HG03521 (cell line): ENCODE measurements at regions not wholly inside any gene's neighbourhood (a gene's known extent, or its start where the extent isn't known, plus 50 kb on each side); places are given as distances from the start of the nearest gene placed in this dataset.
"Not testable (repeated sequence)": the region's sequence is repeated elsewhere in the genome, so short reads cannot be mapped to it uniquely, and the experiment has no call there.

ENCODE experiments used
- ATAC-seq: cut with Tn5 transposase; IDR thresholded peaks from one replicate; pipeline ENCODE4 v1.9.1; 2021; ENCODE audit warnings: mild to moderate bottlenecking, moderate library complexity; ENCODE audit not compliant: unreplicated experiment

GRCh38 chr4:30869387-30869786 is 149.2 kb downstream of the PCDH7 start:
- not testable (repeated sequence) for ATAC-seq

- no peak for ATAC-seq
Observed at GRCh38 chr4:30870513-30870912, 150.3 kb downstream of the PCDH7 start.

DNA sequence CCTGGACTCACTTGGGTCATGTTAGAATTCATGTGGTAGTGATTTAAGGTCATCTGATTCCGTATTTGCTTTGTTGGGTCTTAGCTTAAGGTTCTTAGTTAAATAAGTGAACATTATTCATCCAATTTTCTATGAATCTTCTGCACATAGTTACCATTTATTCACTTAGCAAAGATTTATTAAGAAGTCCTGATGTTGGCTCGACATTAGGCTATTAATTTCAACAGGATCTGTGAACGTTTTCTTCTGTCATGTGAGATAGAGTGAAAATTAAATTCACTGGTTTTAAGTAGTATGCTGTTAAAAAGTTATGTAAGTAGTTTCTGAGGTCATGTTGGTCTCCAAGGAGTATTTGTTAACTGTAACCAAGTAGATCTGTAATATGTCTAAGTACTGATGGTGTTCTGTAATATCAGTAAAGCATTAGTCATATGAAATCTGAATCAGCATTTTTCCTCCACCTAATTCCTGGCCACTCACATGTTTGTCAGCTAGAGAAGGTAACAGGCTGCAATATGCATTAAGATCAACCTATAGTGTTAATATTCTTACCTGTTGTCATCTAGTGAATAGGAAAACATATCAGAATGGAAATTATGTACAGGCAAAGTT is 155.6 kb downstream of the PCDH7 start:
- no peak for ATAC-seq

- no peak for ATAC-seq
Observed at GRCh38 chr4:30879855-30880598, 159.9 kb downstream of the PCDH7 start.

GRCh38 chr4:30881985-30882384 is 161.8 kb downstream of the PCDH7 start:
- no peak for ATAC-seq

GRCh38 chr4:30882443-30882842 is 162.3 kb downstream of the PCDH7 start:
- ATAC-seq, result no peak

DNA sequence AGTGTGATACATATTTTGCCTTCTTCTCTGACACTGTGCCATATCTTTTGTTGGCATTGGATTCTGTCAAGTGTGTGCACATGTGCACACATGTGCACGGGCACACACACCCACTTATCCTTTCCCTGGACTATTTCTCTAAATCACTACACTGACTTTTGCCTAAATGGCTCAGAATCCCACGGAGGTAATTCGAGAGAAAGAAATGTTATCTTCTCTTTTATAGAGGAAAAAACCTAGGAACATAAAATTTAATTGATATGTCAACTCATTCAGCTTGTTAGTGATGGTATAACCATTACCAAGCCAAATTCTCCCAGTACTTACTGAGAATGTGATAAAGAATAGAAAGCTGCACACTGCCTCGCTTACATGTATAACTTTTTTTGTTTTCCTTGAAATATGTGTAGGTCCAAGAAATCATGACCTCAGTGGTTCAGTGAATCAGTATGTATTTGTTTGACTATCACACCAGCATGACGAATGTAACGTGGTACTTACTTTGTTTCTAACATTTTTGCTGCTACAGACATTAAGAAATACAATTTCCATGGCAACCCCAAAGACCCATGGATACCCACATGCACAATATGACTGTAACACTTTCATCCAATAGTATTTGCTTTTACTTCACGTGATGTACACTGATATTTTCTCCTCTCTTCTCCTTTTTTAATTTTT is 163.0 kb downstream of the PCDH7 start:
- no peak for ATAC-seq

GRCh38 chr4:30901461-30902451 is 181.6 kb downstream of the PCDH7 start:
- no peak for ATAC-seq

DNA sequence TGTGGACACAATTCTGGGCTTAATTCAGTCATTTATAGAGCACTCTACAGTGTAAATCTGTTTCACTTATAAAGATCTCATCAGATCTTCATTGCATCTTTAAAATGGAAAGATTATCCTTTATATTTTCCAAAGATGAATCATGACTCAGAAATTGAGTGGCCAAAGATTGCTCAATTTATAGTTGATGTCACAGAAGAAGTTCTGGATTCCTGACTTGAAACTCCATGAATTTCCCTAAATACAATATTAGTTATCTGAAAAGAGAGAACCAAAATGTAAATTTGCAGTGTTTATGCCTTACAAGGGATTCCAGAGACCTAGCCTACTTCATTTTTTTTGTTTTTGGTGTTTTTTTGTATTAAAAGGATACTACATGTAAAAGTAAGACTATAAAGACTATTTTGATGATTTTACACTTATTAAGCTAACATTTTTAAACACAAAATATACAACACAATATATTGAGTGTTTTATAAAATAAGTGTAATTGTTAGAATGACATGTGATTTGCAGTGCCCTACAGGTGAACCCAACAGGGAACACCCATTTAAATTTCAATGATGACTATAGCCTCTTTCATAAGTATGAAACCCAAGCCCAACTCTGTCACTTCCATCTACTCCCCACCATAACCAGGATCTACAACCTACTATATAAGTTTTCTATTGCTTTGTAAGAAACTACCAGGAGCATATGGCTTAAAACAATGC is 183.5 kb downstream of the PCDH7 start:
- no peak for ATAC-seq

DNA sequence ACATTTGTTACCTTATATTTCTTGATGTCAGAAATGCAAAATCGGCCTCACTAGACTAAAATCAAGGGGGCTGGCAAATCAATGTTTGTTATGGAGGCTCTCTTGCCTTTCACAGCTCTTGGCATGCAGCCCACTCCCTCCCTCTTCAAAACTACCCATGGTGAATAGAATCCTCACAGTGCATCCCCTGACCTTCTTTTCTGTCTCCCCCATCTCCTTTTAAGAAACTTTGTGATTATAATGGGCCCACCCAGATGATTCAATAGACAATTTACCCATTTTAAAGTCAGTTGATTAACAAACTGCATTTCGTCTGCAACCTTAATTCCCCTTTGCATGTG is 184.0 kb downstream of the PCDH7 start:
- ATAC-seq, result no peak

DNA sequence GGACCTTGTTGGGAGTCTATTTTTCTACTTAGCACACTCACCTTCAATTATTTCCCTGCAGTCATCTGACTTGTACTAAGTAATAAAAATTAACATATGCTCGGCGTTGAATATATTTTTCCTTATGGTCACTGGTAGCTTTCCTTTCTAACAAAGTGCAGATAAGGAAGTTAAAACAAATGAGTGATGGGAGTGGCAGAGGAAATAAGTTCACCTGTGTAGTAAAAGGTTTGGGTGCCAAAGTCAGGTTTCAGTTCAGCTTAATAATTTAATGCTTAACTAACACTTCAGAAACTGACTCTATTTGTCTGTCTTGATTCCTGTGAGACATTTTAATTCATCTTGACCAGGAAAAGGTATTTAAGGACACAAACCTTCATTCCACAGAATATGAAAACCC is 184.4 kb downstream of the PCDH7 start:
- no peak for ATAC-seq

DNA sequence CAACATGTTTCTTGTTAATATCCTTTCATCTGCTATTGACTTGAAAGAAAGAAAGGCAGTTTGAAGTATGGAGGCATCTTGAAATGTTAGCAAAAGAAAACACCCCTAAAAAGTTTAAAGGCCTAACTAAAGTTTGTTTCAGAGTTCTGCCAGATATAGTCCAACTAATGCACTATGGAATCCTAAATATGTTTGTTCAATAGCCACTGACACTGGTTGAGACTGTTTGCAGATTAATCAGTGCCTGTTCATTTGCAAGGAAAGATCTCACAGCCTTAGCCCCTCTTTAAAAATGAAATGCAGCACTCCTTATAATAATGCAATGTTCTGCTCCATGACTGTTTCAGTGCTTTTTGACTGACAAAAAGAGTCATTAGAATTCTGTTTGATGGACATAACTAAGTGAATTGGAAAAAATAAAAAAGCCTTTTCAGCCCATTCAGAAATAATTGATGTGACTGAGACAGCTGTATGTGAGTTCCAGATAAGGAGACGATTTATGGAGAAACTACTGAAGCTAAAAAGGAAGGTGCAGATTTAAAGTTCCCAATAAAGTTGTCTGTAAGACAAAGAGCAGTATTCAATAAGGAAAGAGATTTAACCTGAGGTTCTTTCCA is 192.0 kb downstream of the PCDH7 start:
- no peak for ATAC-seq

- ATAC-seq, result no peak
Observed at GRCh38 chr4:30916337-30917274, 196.4 kb downstream of the PCDH7 start.

DNA sequence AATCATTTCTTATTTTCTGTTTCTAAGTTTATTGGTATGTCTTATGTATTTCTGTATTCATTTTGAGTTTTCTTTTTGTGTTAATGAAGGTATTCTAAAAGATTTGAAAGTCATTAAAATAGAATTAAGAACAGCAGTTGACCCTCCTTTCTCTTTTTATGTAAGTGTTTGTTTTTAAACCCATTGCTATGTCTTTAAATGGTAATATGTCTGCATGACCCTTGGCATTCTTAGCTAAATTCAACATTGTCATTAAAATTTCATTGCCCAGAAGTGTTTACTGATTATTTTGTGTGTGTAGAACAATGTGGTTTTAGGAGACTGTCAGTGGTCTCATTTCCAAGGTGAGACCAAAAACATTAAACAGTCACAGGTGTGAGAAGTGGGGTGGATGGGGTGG is 197.8 kb downstream of the PCDH7 start:
- no peak for ATAC-seq

- no peak for ATAC-seq
Observed at GRCh38 chr4:30919458-30919857, 199.3 kb downstream of the PCDH7 start.

DNA sequence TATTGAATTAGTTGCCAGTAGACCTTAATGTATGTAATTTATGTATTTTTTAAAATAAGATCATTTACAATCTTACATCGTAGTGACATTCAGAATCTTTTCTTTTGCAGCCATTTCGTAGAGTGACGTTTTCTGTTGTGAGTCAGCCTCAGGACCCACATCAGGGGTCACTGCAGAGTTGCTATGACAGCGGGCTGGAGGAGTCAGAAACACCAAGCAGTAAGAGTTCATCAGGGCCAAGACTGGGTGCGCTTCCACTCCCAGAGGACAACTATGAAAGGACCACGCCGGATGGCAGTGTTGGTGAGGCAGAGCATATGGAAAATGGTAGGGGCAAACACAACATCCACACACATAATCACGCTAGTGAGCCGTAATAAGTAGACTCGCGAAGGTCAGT is 199.9 kb downstream of the PCDH7 start:
- ATAC-seq, result no peak

DNA sequence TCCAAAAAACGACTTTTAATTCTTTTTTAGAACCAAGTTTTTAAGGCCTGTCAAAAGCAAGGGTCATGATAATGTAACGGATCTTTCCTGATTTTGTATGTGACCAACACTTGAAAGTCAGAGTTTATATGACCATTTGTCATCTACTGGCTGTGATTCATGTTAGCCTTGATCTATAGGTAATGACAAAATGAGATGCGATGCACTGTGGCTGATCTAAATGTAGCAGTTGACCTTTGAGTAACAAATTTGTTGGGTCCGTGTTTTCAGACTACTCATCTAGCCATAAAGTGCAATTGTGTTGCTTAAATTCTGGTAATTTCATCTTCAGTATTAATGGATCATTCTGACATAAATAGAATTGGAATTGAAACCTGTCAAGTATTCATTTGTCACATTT is 202.5 kb downstream of the PCDH7 start:
- no peak for ATAC-seq

DNA sequence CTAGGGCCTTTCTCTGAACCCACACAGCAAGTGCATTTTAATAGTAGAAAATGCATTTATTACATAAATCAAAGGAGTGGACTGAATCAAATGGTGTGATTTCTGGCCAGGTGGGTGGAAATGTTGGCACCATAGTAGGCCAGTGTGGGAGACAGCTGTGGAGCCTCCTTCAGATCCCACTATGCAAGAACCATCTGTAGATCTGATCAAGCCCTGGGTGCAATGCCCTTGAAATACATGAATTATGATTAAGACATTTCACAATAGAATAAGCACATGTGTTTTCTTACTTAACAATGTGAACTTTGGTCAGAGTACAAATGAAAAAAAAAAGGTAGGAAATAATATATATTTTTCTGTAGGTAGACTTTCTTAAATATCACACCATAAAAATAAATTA is 204.3 kb downstream of the PCDH7 start:
- ATAC-seq, result no peak

- ATAC-seq, result no peak
Observed at GRCh38 chr4:30929649-30930048, 209.5 kb downstream of the PCDH7 start.
